D721Med (cell line): ENCODE measurements at regions not wholly inside any gene's neighbourhood (a gene's known extent, or its start where the extent isn't known, plus 50 kb on each side); places are given as distances from the start of the nearest gene placed in this dataset.
"Not testable (repeated sequence)": the region's sequence is repeated elsewhere in the genome, so short reads cannot be mapped to it uniquely, and the experiment has no call there.

ENCODE experiments used
- DNase-seq: peaks from one replicate; pipeline ENCODE4 v3.0.0; 2011; ENCODE audit warnings: low spot score; ENCODE audit not compliant: insufficient read length
- FAIRE-seq: peaks from 2 replicates; lab custom pipeline; 2011; peaks lifted over from hg19 to GRCh38; lab: Jason Lieb, UNC
- CTCF ChIP-seq: IDR thresholded peaks from 2 replicates; pipeline ENCODE4 v1.5.1; 2012; ENCODE audit warnings: mild to moderate bottlenecking, control low read depth; ENCODE audit not compliant: insufficient read depth; ENCODE audit errors: missing control alignments

- TF ChIP-seq CTCF, result no peak
- FAIRE-seq (no peak), DNase-seq (no peak)
Observed at GRCh38 chr6:167420177-167420576, 95.3 kb downstream of the TTLL2 start.

- FAIRE-seq (no peak), DNase-seq (no peak)
- TF ChIP-seq CTCF, result no peak
Observed at GRCh38 chr6:167420858-167421766, 96.2 kb downstream of the TTLL2 start.

DNA sequence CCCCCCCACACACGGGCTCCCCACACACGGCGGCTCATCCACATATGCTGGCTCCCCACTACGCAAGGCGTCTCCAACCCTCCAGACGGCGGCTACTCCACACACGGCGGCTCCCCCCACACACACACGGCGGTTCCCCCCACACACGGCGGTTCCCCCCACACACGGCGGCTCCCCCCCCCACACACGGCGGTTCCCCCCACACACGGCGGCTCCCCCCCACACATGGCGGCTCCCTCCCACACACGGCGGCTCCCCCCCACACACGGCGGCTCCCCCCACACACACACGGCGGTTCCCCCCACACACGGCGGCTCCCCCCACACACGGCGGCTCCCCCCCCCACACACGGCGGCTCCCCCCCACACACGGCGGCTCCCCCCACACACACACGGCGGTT lies 97.1 kb downstream of the TTLL2 start:
- FAIRE-seq, DNase-seq: not testable (repeated sequence)

- DNase-seq, result no peak
- TF ChIP-seq CTCF, result no peak
- FAIRE-seq, result no peak
Observed at GRCh38 chr6:167422934-167423333, 98.0 kb downstream of the TTLL2 start.

DNA sequence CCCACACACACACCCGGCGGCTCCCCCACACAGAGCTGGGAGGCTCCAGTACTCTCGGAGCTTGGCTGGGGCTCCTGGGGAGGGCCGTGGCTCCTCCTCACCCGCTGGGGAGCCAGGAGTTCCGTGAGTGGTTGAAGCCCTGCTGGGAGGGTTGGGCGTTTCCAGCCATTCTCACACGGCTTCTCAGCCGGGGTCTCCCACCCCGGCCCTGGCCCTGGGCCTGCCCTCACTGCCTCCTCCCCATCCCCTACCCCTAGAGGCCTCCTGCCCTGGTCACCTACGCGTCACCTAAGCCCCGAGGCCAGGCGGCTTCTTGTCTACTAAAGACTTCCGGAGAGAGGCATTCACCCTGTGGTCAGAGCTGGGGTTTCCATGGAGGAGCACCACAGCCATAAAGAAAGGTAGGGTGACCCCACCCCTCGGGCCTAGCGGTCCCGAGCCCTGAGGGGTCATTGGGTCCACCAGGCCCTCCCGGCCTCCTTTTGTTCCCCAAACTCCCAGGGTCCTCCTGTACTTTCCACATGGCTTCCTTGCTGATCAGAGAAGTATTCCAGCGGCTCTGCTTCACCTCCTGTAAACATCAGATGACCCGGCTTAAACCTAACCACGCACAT lies 99.3 kb downstream of the TTLL2 start:
- DNase-seq, result no peak
- no peak for FAIRE-seq
- no peak for TF ChIP-seq CTCF

DNA sequence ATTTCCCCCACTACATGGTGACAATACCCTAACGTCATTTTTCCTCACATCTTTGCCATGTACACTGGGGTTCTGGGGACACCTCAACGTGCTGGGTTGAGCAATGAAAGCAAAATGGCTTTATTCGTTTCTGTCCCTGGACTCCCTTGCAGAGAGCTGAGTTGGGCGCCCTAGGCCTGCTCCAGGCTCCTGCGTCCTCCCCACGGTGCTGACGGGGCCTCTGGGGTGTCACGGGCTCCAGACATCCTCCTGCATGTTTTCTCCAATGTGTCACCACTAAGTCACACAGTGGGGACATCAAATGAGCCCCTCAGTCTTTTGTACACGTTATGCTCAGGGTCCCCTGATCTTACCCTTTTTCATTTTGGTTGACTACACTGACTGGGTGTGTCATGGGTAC lies 99.8 kb downstream of the TTLL2 start:
- FAIRE-seq (no peak), DNase-seq (no peak)
- no peak for TF ChIP-seq CTCF

- DNase-seq (no peak), FAIRE-seq (no peak)
- TF ChIP-seq CTCF, result no peak
Observed at GRCh38 chr6:167426084-167426483, 101.2 kb downstream of the TTLL2 start.
